Brain microvascular endothelial cell (primary cell): ENCODE measurements at regions not wholly inside any gene's neighbourhood (a gene's known extent, or its start where the extent isn't known, plus 50 kb on each side); places are given as distances from the start of the nearest gene placed in this dataset.

Source experiments
- DNase-seq: peaks from one replicate; pipeline ENCODE4 v3.0.0-alpha.2; 2020
- H3K27ac ChIP-seq: fragments of 250-450 bp; sonication (Bioruptor Pico); 2 replicates; pipeline ENCODE4 v1.5.1; 2020; ENCODE audit warnings: mild to moderate bottlenecking, moderate library complexity
- H3K27me3 ChIP-seq: fragments of 250-450 bp; sonication (Bioruptor Pico); replicated peaks from 2 replicates; pipeline ENCODE4 v1.5.1; 2020; ENCODE audit warnings: mild to moderate bottlenecking
- H3K36me3 ChIP-seq: fragments of 250-450 bp; sonication (Bioruptor Pico); replicated peaks from 2 replicates; pipeline ENCODE4 v1.5.1; 2020; ENCODE audit warnings: mild to moderate bottlenecking
- H3K4me3 ChIP-seq: 2 replicates; pipeline ENCODE4 v1.5.1; 2011; ENCODE audit warnings: low read depth, mild to moderate bottlenecking, control low read depth, low read length, moderate library complexity
- CTCF ChIP-seq: IDR thresholded peaks from 2 replicates; pipeline ENCODE4 v1.5.1; 2011; ENCODE audit warnings: low read depth, mild to moderate bottlenecking, moderate library complexity, low read length, control low read depth, inconsistent platforms; ENCODE audit errors: missing control alignments
- in situ Hi-C: cut with HindIII; loops from 2 replicates; pipeline ENCODE4 v1.10.0; 2017; ENCODE audit warnings: low sequenced_read_pairs, low pct_ligation_motif_present

DNA sequence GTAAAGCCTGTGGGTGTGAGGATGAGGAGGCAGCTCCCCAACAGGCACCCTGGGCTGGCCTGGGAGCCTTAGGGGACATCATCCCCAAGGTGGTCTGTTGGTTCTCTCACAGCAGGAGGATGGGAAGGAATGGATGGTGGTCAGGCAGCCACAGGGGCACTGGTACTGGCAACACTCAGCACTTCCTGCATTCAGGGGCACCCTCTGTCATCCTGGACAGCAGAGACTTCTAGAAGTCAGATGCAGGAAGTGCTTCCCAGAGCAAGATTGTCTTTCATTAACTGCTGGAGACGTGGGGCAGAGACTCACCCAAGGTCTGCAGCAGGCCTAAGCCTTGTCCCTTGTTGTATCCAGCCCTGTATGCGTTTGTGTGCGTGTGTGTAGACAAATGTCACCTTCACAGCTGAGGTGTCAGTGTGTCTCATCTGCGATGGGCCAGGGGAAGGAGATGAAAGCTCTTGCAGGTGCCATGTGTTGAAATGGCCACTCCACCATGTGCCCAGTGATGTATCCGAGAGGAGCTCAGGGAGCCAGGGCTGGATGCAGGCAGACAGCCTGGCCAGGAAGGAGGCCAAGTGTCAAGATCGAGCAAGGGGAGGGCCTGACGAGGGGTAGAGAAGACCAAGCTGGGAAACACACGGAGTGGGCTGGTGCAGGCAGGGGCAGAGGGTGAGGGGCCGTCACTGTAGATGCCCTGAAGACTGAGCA lies 85.1 kb downstream of the PITPNM2 start:
- Histone ChIP-seq H3K4me3 (no peak overlapping the region), H3K36me3 (no peaks in the 10 kb centered on the region), H3K27me3 (no peaks in the 10 kb centered on the region), H3K27ac (no peak overlapping the region)
- no peak for DNase-seq
- in situ Hi-C loops = no loop called here
- no peak for TF ChIP-seq CTCF

- no peak overlapping the region for H3K4me3 ChIP-seq
- H3K36me3 ChIP-seq = no peaks in the 10 kb centered on the region
- H3K27me3 ChIP-seq = no peaks in the 10 kb centered on the region
- TF ChIP-seq CTCF = no peak
- in situ Hi-C loops = no loop called here
- no peak for DNase-seq
- no peak overlapping the region for H3K27ac ChIP-seq
Measured at GRCh38 chr12:123064885-123065619, 84.6 kb downstream of the ARL6IP4 start.

- no peaks in the 10 kb centered on the region for H3K36me3 ChIP-seq
- in situ Hi-C loops = no loop called here
Measured at GRCh38 chr12:123064366-123064765, 83.9 kb downstream of the ARL6IP4 start.

DNA sequence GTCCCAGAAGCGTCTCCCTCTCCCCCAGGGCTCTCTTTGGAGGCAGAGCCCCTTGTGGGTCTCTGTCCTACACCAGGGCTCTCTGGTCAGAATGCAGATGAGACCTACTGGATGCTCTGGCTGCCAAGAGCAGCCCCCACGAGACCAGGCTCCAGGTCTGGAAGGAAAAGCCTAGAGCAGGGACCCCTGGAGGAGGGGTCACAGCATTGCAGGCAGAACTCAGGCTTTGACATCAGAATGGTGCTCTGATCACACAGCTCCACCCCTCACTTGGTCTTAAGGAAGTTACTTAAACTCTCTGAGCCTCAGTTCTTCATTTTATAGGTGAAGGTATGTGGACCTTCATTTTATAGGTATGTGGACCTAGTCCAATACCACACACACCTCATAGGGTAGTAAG lies 83.1 kb downstream of the ARL6IP4 start:
- no peak for DNase-seq
- Histone ChIP-seq H3K27ac (no peak overlapping the region), H3K36me3 (no peaks in the 10 kb centered on the region), H3K4me3 (no peak overlapping the region), H3K27me3 (no peaks in the 10 kb centered on the region)
- peak; percentile 70 for TF ChIP-seq CTCF
- in situ Hi-C loops = no loop called here

More at GRCh38 chr12:123064366-123064765, 83.9 kb downstream of the ARL6IP4 start:
- Histone ChIP-seq H3K27ac (no peak overlapping the region), H3K4me3 (no peak overlapping the region), H3K27me3 (no peaks in the 10 kb centered on the region)
- DNase-seq = no peak
- no peak for TF ChIP-seq CTCF

- Histone ChIP-seq H3K27ac (no peak overlapping the region), H3K4me3 (no peak overlapping the region), H3K36me3 (no peaks in the 10 kb centered on the region), H3K27me3 (no peaks in the 10 kb centered on the region)
- no peak for TF ChIP-seq CTCF
- peak; percentile 57 for DNase-seq
- in situ Hi-C loops = no loop called here
Measured at GRCh38 chr12:123062681-123063486, 82.4 kb downstream of the ARL6IP4 start.
